ENCODE measurements at regions not wholly inside any gene's neighbourhood (a gene's known extent, or its start where the extent isn't known, plus 50 kb on each side); places are given as distances from the start of the nearest gene placed in this dataset.

- no peak for DNase-seq
Observed at GRCh38 chr1:29838738-29839320, 602.5 kb downstream of the PTPRU start.

GRCh38 chr1:29836651-29837646 lies 600.6 kb downstream of the PTPRU start:
- no peak for DNase-seq

DNA sequence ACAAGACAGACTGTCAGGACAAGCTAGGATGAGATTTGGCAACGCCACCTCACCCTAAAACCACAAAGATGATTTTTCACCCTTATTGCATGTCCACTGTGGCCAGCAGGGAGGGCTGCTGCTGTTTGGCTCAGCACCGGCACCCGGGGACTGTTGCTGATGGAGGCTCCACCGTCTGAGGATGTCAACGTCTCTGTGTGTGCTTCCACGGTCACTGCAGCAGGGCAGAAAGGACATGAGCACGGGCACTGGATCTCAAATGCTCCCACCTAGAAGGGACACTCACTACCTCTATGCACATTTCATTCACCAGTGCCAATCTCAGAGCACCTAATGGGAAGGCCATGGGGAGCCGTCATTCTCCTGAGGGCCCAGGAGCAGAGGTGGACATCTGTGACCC lies 599.6 kb downstream of the PTPRU start:
- no peak for DNase-seq

DNA sequence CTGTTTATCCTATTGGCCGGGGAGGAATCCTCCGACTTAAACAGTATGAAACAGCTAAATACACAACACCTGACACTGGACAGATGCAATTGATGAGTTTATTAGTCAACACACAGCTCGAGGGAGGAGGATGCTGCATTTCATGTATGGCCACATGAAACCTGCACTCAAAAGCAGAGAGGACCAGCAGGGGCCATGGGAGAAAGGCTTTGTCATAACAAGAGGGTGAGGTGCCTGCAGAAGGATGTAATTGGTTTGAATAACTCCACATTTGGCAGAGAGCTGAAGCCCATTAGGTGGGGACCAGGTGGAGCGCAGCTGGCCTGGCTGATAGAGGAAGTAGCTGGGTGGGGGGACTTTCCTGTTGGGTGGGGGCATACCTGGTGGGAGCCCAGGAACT lies 599.1 kb downstream of the PTPRU start:
- DNase-seq, result no peak

- no peak for DNase-seq
Observed at GRCh38 chr1:29833581-29833980, 597.3 kb downstream of the PTPRU start.

GRCh38 chr1:29832936-29833335 lies 596.6 kb downstream of the PTPRU start:
- no peak for DNase-seq

DNA sequence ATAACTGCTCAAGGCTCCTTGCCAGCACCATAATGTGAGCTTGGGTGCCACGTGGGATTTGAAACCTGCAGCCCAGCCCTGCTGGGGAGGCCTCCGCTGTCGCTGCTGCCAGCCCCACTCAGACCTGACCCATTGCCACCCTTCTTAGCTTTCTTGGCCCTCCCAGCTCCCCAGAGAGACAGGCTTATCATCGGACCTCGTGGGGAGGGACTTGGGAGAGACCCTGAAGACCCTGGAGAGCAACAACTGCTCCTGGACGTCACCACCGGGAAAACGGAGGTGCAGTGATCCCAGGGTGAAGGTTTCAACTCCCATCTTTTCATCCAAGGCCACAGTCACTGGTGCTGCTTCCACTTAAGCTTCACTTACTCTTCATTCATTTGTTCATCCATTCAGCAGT lies 596.1 kb downstream of the PTPRU start:
- no peak for DNase-seq

DNA sequence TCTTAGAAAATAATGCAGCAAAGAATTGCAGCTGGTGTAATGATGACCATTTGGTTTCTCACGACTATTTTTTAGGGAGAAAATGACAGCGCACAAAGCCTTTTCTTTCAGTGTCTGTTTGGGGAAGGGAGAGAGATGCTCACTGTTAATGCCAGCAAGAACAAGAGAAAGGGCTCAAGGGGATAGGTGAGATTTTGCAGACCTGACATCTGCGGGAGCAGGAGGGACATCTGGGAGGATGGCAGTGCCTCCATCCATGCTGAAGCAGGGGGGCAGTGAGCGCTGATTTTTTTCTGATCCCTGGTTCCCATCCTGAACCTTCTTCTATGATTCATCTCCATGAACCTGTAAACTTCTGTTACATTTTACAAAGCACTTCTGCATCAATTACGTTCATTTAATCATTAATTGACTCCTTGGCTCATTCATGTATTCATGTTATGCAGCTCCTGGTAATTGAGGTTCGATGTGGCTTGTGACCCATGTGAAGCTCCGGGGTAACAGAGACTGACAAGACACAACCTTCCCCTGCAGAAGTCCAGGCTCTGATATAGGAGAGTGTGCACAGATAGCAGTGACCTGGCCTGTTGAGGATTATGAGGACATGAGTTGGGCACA lies 595.3 kb downstream of the PTPRU start:
- no peak for DNase-seq

DNA sequence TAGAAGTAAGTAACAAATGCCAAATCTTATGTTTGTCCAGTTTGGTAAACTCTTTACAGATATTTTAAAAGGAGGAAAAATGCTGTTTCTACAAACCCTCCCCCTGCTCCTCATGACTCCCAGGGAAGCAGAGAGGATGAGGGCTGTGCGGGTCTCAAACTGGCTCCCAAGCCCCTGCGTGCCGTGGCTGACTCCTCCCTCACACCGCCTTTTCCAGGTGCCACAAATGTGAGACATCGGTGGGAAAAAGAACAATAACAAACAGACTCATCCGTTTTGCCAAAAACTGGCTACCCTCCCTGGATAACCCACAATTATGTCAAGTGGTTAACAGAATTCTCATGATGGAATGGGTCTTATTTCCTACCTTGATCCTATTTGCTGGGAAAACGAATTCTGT lies 594.6 kb downstream of the PTPRU start:
- DNase-seq, result no peak

GRCh38 chr1:29830383-29830782 lies 594.1 kb downstream of the PTPRU start:
- no peak for DNase-seq

GRCh38 chr1:29829448-29830344 lies 593.4 kb downstream of the PTPRU start:
- no peak for DNase-seq

- DNase-seq, result no peak
Observed at GRCh38 chr1:29828526-29829447, 592.5 kb downstream of the PTPRU start.

GRCh38 chr1:29827801-29828525 lies 591.6 kb downstream of the PTPRU start:
- no peak for DNase-seq

- no peak for DNase-seq
Observed at GRCh38 chr1:29827237-29827750, 591.0 kb downstream of the PTPRU start.

- DNase-seq, result no peak
Observed at GRCh38 chr1:29826646-29827045, 590.3 kb downstream of the PTPRU start.

DNA sequence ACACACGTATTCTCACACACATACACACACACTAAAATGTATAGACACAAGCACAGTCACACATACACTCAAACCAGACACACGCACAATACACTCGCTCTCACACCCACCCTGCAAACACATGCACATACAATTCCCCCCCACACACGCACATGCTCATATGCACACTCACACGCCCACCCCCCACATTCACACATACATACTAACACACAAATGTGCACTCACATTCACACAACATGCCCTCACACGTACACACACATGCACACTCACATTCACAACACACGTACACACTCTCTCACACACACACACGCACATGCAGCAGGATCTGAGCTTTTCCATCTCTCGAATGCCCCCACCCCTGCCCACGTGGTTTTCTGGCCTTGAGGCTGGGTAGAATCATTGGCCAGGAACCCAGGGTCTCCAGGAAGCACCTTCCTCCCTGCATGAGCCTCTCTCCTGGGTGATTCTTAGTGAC lies 589.7 kb downstream of the PTPRU start:
- DNase-seq, result no peak

GRCh38 chr1:29825274-29825940 lies 589.1 kb downstream of the PTPRU start:
- DNase-seq, result no peak

- no peak for DNase-seq
Observed at GRCh38 chr1:29824511-29825273, 588.4 kb downstream of the PTPRU start.

GRCh38 chr1:29824025-29824424 lies 587.7 kb downstream of the PTPRU start:
- no peak for DNase-seq

Data from NCI-H524 treated with DMSO at 0.1 percent for 48 hours (cell line).